DND-41 (cell line): ENCODE measurements at regions not wholly inside any gene's neighbourhood (a gene's known extent, or its start where the extent isn't known, plus 50 kb on each side); places are given as distances from the start of the nearest gene placed in this dataset.

ENCODE experiments used
- ATAC-seq: fragments of 200-7000 bp; cut with Tn5 transposase; 3 replicates; pipeline ENCODE4 v1.9.1; 2021; ENCODE audit warnings: low read depth; ENCODE audit not compliant: insufficient read depth
- DNase-seq: peaks from one replicate; pipeline ENCODE4 v3.0.0-alpha.2; 2020
- H2AFZ ChIP-seq: 2 replicates; pipeline ENCODE4 v1.6.0; 2012; ENCODE audit warnings: low read depth, low read length
- H3K27ac ChIP-seq: 2 replicates; pipeline ENCODE4 v1.5.1; 2012; ENCODE audit warnings: low read length, inconsistent platforms
- H3K27me3 ChIP-seq: fragments of 200-600 bp; sonication (generic); 2 replicates; pipeline ENCODE4 v1.6.0; 2012; ENCODE audit warnings: low read length, mild to moderate bottlenecking, inconsistent platforms; ENCODE audit not compliant: insufficient read depth, poor library complexity
- H3K36me3 ChIP-seq: 2 replicates; pipeline ENCODE4 v1.5.1; 2012; ENCODE audit warnings: low read length, inconsistent platforms; ENCODE audit not compliant: insufficient read depth
- H3K4me1 ChIP-seq: 2 replicates; pipeline ENCODE4 v1.5.1; 2012; ENCODE audit warnings: mild to moderate bottlenecking, low read length; ENCODE audit not compliant: insufficient read depth
- H3K4me2 ChIP-seq: 2 replicates; pipeline ENCODE4 v1.6.0; 2012; ENCODE audit warnings: mild to moderate bottlenecking, moderate library complexity, low read length, inconsistent platforms; ENCODE audit not compliant: insufficient read depth
- H3K4me3 ChIP-seq, 2 experiments: fragments of 200-600 bp in 1 of 2; shearing (Covaris generic) in 1 of 2; 2 replicates each; pipeline ENCODE4 v1.5.1; 2012 to 2016; ENCODE audit warnings: inconsistent platforms in 2 of 2, low read length in 2 of 2, mild to moderate bottlenecking in 2 of 2, low read depth in 1 of 2, moderate library complexity in 1 of 2
- H3K79me2 ChIP-seq: 2 replicates; pipeline ENCODE4 v1.6.0; 2012; ENCODE audit warnings: low read length, inconsistent platforms; ENCODE audit not compliant: insufficient read depth
- H3K9ac ChIP-seq: 2 replicates; pipeline ENCODE4 v1.6.0; 2012; ENCODE audit warnings: low read depth, mild to moderate bottlenecking, inconsistent platforms, low read length, moderate library complexity
- H3K9me3 ChIP-seq: 2 replicates; pipeline ENCODE4 v1.5.1; 2012; ENCODE audit warnings: low read length, moderate library complexity, mild to moderate bottlenecking, inconsistent platforms; ENCODE audit not compliant: insufficient read depth, severe bottlenecking
- H4K20me1 ChIP-seq: 2 replicates; pipeline ENCODE4 v1.6.0; 2012; ENCODE audit warnings: low read length; ENCODE audit not compliant: insufficient read depth
- EZH2 ChIP-seq: IDR thresholded peaks from 3 replicates; pipeline ENCODE4 v1.6.1; 2012; ENCODE audit warnings: borderline replicate concordance, low read depth, mild to moderate bottlenecking, moderate library complexity, low read length, inconsistent platforms; ENCODE audit not compliant: severe bottlenecking
- TF ChIP-seq, protein P1 (sequence below): IDR thresholded peaks from 2 replicates; pipeline ENCODE4 v1.5.1; 2012; ENCODE audit warnings: borderline replicate concordance, low read length, moderate library complexity, mild to moderate bottlenecking; ENCODE audit not compliant: poor library complexity, severe bottlenecking; ENCODE audit errors: extremely low read depth

DNA sequence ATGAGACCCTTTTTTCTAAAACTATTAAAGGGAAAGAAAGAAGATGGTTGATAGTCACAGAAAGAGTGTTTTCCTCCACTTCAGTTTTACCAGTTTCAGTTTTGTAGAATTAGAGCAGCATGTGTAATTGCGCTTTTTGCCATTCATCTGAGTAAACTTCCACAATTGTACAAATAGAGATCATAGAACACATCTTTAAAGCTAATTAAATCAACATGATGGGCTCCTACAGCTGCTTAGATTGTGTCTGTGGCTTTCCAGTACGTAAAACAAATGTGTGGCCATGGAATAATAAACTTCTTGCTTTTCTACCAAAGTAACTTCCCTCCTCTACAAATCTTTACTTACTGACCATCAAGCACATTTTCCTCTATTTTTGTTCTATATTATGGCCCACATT lies 84.2 kb upstream of the LRIG3 start:
- H3K79me2 ChIP-seq = no peaks in the 10 kb centered on the region
- H3K27me3 ChIP-seq = no peaks in the 10 kb centered on the region
- TF ChIP-seq, protein P1, sequence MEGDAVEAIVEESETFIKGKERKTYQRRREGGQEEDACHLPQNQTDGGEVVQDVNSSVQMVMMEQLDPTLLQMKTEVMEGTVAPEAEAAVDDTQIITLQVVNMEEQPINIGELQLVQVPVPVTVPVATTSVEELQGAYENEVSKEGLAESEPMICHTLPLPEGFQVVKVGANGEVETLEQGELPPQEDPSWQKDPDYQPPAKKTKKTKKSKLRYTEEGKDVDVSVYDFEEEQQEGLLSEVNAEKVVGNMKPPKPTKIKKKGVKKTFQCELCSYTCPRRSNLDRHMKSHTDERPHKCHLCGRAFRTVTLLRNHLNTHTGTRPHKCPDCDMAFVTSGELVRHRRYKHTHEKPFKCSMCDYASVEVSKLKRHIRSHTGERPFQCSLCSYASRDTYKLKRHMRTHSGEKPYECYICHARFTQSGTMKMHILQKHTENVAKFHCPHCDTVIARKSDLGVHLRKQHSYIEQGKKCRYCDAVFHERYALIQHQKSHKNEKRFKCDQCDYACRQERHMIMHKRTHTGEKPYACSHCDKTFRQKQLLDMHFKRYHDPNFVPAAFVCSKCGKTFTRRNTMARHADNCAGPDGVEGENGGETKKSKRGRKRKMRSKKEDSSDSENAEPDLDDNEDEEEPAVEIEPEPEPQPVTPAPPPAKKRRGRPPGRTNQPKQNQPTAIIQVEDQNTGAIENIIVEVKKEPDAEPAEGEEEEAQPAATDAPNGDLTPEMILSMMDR = no peak
- TF ChIP-seq EZH2 = no peak
- H4K20me1 ChIP-seq = no peaks in the 10 kb centered on the region
- DNase-seq (no peak), ATAC-seq (no peak)
- H3K4me3 ChIP-seq = no peak overlapping the region
- H3K27ac ChIP-seq = no peak overlapping the region
- no peaks in the 10 kb centered on the region for H3K4me1 ChIP-seq
- H3K9me3 ChIP-seq = no peaks in the 10 kb centered on the region
- no peak overlapping the region for H3K9ac ChIP-seq
- H3K36me3 ChIP-seq = no peaks in the 10 kb centered on the region
- H2AFZ ChIP-seq = no peak overlapping the region
- no peak overlapping the region for H3K4me2 ChIP-seq

GRCh38 chr12:58995666-58996363 lies 75.5 kb upstream of the LRIG3 start:
- H2AFZ ChIP-seq = no peak overlapping the region
- DNase-seq = no peak

DNA sequence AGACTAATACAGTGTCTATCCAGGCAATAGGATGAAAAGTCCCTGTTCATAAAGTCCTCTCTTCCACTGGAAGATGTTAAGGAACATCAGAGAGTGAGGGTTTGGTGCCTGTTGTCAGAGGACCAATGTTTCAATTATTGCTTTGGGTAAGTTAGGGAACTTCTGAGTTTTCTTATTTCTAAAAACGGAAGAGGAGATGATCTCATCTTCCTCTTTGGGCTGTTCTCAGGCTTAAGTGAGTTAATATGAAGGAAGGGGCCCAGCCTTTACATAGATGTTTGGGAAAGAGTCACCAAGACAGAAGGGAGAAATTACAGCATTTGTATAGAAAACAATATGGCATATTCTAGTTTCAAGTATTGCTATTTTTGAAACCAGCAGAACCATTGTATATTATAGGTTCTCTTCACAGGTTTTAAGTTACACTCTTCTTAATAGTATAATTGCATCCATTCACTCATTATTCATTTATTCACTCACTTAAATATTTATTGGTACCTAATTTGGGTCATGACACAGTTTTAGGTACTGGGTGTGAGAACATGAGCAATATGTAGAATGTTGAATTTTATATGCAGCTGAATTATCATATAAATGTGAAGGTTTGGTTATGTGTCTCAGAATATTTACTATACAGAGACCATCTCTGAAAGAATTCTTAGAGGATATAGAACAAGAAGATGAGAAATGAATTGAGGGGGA lies 68.5 kb upstream of the LRIG3 start:
- ATAC-seq = no peak
- Histone ChIP-seq H3K36me3 (no peaks in the 10 kb centered on the region), H3K27me3 (no peaks in the 10 kb centered on the region), H3K27ac (no peak overlapping the region), H3K4me3 (no peak overlapping the region), H3K4me2 (no peak overlapping the region), H3K79me2 (no peaks in the 10 kb centered on the region), H3K9me3 (peaks cover 2% of the 10 kb centered on the region), H4K20me1 (no peaks in the 10 kb centered on the region), H3K9ac (no peak overlapping the region), H2AFZ (no peak overlapping the region), H3K4me1 (no peaks in the 10 kb centered on the region)
- TF ChIP-seq, protein P1 = no peak
- no peak for TF ChIP-seq EZH2
- no peak for DNase-seq

More at GRCh38 chr12:58995666-58996363, 75.5 kb upstream of the LRIG3 start:
- no peak for TF ChIP-seq EZH2
- TF ChIP-seq, protein P1 = no peak
- Histone ChIP-seq H3K4me2 (no peak overlapping the region), H3K4me3 (no peak overlapping the region), H3K9me3 (no peaks in the 10 kb centered on the region), H4K20me1 (no peaks in the 10 kb centered on the region), H3K27ac (no peak overlapping the region), H3K79me2 (no peaks in the 10 kb centered on the region), H3K27me3 (no peaks in the 10 kb centered on the region), H3K9ac (no peak overlapping the region), H3K36me3 (no peaks in the 10 kb centered on the region), H3K4me1 (no peaks in the 10 kb centered on the region)
- no peak for ATAC-seq
